MM.1S (cell line): ENCODE measurements at regions not wholly inside any gene's neighbourhood (a gene's known extent, or its start where the extent isn't known, plus 50 kb on each side); places are given as distances from the start of the nearest gene placed in this dataset.

Experiments used
- EZH2 ChIP-seq: fragments of 300-600 bp; sonication (generic); optimal IDR thresholded peaks from 2 replicates; pipeline ENCODE3; 2017; ENCODE audit warnings: low read depth, mild to moderate bottlenecking, antibody characterized with exemption, low read length, mixed read lengths
- EZH2phosphoT487 ChIP-seq: fragments of 300-600 bp; sonication (generic); IDR thresholded peaks from 2 replicates; pipeline ENCODE4 v1.6.1; 2018; ENCODE audit warnings: antibody characterized with exemption, low read length
- TF ChIP-seq, protein P1 (sequence below): fragments of 300-600 bp; sonication (generic); IDR thresholded peaks from 2 replicates; pipeline ENCODE4 v1.5.1; 2016; ENCODE audit warnings: antibody characterized with exemption, low read length, mixed read lengths

GRCh38 chr6:21441386-21441785 is 152.2 kb upstream of the SOX4 start:
- TF ChIP-seq, protein P1, sequence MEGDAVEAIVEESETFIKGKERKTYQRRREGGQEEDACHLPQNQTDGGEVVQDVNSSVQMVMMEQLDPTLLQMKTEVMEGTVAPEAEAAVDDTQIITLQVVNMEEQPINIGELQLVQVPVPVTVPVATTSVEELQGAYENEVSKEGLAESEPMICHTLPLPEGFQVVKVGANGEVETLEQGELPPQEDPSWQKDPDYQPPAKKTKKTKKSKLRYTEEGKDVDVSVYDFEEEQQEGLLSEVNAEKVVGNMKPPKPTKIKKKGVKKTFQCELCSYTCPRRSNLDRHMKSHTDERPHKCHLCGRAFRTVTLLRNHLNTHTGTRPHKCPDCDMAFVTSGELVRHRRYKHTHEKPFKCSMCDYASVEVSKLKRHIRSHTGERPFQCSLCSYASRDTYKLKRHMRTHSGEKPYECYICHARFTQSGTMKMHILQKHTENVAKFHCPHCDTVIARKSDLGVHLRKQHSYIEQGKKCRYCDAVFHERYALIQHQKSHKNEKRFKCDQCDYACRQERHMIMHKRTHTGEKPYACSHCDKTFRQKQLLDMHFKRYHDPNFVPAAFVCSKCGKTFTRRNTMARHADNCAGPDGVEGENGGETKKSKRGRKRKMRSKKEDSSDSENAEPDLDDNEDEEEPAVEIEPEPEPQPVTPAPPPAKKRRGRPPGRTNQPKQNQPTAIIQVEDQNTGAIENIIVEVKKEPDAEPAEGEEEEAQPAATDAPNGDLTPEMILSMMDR, result no peak
- TF ChIP-seq EZH2phosphoT487 (no peak), EZH2 (no peak)
